ENCODE measurements at regions not wholly inside any gene's neighbourhood (a gene's known extent, or its start where the extent isn't known, plus 50 kb on each side); places are given as distances from the start of the nearest gene placed in this dataset.
A peak's percentile ranks its signal among the peaks of the same experiment; 100 is the strongest.

DNA sequence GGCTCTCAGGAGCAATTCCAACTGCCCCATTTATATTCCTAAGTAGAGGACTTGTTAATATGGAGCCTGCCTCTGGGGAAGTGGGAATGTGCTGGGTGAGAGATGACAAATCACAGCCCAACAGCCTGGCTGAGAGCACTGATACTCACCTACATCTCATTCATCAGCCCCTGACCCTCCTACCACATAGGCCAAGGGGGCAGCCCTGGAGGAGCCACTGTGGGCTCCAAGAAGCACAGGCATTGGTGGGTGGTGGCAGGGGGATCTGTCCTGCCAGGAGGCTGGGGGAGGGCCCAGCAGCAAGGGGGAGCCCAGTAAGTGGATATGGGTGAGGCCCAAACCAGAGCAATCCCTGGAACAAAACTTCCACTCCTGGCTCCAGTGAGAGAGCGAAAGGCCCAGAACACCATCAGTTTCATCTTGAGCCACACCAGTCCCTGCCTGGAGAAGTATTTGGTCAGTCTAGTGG is 79.7 kb downstream of the BUD13 start:
- WGBS, 4 donors = 71 to 100% (median 97%) methylated on average over 1 of the region's 1 CpG
- no peaks in the 10 kb centered on the region for H3K9me3 ChIP-seq (replicated peaks in 1 of 3)
- H3K27ac ChIP-seq = no peak overlapping the region
- H3K4me1 ChIP-seq (replicated peaks in 1 of 2) = no peaks in the 10 kb centered on the region
- H3K27me3 ChIP-seq = no peaks in the 10 kb centered on the region
- no peak overlapping the region for H3K4me3 ChIP-seq
- TF ChIP-seq, protein P1, sequence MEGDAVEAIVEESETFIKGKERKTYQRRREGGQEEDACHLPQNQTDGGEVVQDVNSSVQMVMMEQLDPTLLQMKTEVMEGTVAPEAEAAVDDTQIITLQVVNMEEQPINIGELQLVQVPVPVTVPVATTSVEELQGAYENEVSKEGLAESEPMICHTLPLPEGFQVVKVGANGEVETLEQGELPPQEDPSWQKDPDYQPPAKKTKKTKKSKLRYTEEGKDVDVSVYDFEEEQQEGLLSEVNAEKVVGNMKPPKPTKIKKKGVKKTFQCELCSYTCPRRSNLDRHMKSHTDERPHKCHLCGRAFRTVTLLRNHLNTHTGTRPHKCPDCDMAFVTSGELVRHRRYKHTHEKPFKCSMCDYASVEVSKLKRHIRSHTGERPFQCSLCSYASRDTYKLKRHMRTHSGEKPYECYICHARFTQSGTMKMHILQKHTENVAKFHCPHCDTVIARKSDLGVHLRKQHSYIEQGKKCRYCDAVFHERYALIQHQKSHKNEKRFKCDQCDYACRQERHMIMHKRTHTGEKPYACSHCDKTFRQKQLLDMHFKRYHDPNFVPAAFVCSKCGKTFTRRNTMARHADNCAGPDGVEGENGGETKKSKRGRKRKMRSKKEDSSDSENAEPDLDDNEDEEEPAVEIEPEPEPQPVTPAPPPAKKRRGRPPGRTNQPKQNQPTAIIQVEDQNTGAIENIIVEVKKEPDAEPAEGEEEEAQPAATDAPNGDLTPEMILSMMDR (IDR thresholded peaks at IDR 0.05) = no peak
- no peak for TF ChIP-seq POLR2A (IDR thresholded peaks at IDR 0.05)
- intact Hi-C loops (cut with DNase I) = loop anchor here in 1 of 2 donors (2.0 kb wide), 1 partner anchor 240 kb away; no protein-coding TSS in a partner anchor
- peak in 1 of 7 donors; percentile 29 for DNase-seq
- H3K36me3 ChIP-seq (replicated peaks in 1 of 2) = no peaks in the 10 kb centered on the region

DNA sequence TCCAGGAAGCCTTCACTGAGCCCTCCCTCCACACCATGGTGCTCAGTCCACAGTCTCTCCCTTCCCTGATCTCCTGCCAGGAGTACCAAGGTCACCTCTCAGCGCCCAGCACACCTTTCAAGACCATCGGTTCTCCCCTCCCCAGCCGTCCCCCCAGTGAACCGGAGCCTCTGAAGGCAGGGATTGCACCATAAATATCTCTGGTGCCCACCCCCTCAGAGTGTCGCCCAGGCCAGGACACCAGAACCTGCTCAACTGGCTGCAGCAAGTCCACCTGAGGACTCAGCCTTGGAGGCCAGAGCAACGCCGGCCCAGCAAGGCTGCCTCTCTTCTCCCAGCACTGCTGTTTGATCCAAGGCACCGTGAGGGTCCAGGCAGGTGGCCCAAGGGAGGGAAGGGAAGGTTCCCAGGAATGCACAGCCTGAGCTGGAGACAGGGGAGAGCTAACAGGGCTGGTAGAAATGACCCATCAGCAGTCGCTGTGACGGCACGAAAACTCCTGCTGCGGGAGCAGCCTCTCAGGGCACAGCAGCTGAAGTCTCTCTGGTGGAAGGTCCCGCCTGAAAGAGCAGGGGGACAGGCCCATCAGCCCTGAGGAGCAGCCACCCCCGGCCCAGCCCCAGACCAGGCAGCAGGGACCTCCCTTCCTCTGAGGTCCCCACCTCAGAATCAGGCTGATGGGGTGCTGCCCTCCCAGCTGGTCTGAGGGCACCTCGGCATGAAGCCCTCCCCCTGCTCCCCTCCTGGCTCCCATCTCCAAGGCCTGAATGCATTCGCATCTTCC is 80.3 kb downstream of the BUD13 start:
- no peaks in the 10 kb centered on the region for H3K36me3 ChIP-seq (replicated peaks in 1 of 2)
- WGBS, 4 donors = 62 to 67% (median 64%) methylated on average over 8 to 16 of the region's 16 CpGs
- H3K4me3 ChIP-seq = no peak overlapping the region
- H3K9me3 ChIP-seq (replicated peaks in 1 of 3) = no peaks in the 10 kb centered on the region
- no peak overlapping the region for H3K27ac ChIP-seq
- TF ChIP-seq POLR2A (IDR thresholded peaks at IDR 0.05) = no peak
- TF ChIP-seq, protein P1 (IDR thresholded peaks at IDR 0.05) = no peak
- peak in 1 of 7 donors; percentile 39 for DNase-seq
- H3K4me1 ChIP-seq (replicated peaks in 1 of 2) = no peaks in the 10 kb centered on the region
- H3K27me3 ChIP-seq = no peaks in the 10 kb centered on the region
- intact Hi-C loops (cut with DNase I) = loop anchor here in 1 of 2 donors (2.0 kb wide), 1 partner anchor 240 kb away; no protein-coding TSS in a partner anchor

DNA sequence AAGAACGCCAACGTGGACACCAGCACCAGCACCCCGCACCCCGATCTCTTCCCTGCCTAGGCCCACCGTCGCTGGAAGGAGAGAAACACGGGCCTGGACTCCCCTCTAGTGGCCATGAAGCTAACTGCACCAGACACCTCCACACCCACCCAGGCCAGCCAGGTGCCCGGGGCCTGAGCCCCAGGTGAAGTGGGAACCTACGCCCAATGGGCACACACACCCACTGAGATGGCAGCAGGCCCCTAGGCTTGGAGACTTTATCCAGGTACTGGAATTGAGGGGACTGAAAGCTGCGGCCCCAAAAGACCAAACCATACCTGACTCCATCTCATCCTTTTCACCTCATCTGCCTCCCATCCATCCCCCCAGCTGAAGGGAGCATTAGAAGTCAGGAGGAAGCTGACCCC is 81.0 kb downstream of the BUD13 start:
- WGBS, 4 donors = 23 to 34% (median 25%) methylated on average over 8 to 10 of the region's 10 CpGs
- H3K27me3 ChIP-seq = no peaks in the 10 kb centered on the region
- intact Hi-C loops (cut with DNase I) = loop anchor here in 1 of 2 donors (2.0 kb wide), 1 partner anchor 239 kb away; no protein-coding TSS in a partner anchor
- no peaks in the 10 kb centered on the region for H3K9me3 ChIP-seq (replicated peaks in 1 of 3)
- no peaks in the 10 kb centered on the region for H3K4me1 ChIP-seq (replicated peaks in 1 of 2)
- no peak overlapping the region for H3K27ac ChIP-seq
- H3K36me3 ChIP-seq (replicated peaks in 1 of 2) = no peaks in the 10 kb centered on the region
- peak in 6 of 7 donors; percentile 26 to 61 (median 38) for DNase-seq
- H3K4me3 ChIP-seq = no peak overlapping the region
- no peak for TF ChIP-seq POLR2A (IDR thresholded peaks at IDR 0.05)
- TF ChIP-seq, protein P1 (IDR thresholded peaks at IDR 0.05) = peak; percentile 61 to 78 (median 72)

DNA sequence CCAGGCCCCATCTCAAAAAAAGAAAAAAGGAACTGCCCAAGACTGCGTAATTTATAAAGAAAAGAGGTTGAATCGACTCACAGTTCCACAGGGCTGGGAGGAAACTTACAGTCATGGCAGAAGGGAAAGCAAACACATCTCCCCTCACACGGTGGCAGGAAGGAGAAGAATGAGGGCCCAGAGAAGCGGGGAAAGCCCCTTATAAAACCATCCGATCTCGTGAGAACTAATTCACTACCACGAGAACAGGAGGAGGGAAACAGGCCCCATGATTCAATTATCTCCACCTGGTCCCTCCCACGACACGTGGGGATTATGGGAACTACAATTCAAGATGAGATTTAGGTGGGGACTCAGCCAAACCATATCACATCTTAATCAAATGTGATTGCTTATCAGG is 82.2 kb downstream of the BUD13 start:
- no peaks in the 10 kb centered on the region for H3K9me3 ChIP-seq (replicated peaks in 1 of 3)
- DNase-seq = no peak
- TF ChIP-seq, protein P1 (IDR thresholded peaks at IDR 0.05) = no peak
- TF ChIP-seq POLR2A (IDR thresholded peaks at IDR 0.05) = no peak
- no peaks in the 10 kb centered on the region for H3K4me1 ChIP-seq (replicated peaks in 1 of 2)
- intact Hi-C loops (cut with DNase I) = no loop called here
- no peak overlapping the region for H3K4me3 ChIP-seq
- WGBS, 4 donors = 72 to 87% (median 79%) methylated on average over 9 of the region's 9 CpGs
- H3K27ac ChIP-seq = no peak overlapping the region
- no peaks in the 10 kb centered on the region for H3K36me3 ChIP-seq (replicated peaks in 1 of 2)
- H3K27me3 ChIP-seq = no peaks in the 10 kb centered on the region
